NB4 (cell line): ENCODE measurements at regions not wholly inside any gene's neighbourhood (a gene's known extent, or its start where the extent isn't known, plus 50 kb on each side); places are given as distances from the start of the nearest gene placed in this dataset.

ENCODE experiments used
- CTCF ChIP-seq: IDR thresholded peaks from one replicate; pipeline ENCODE4 v1.5.1; 2012; ENCODE audit warnings: low read depth, low read length
- MAX ChIP-seq: IDR thresholded peaks from 2 replicates; pipeline ENCODE4 v1.6.1; 2011; ENCODE audit warnings: low read depth, low read length
- MYC ChIP-seq: IDR thresholded peaks from 2 replicates; pipeline ENCODE4 v1.6.1; 2011; ENCODE audit warnings: low read depth, low read length
- POLR2A ChIP-seq: IDR thresholded peaks from 2 replicates; pipeline ENCODE4 v1.6.1; 2011; ENCODE audit warnings: mild to moderate bottlenecking; ENCODE audit not compliant: insufficient read length; ENCODE audit errors: extremely low read depth

GRCh38 chr6:98539741-98540140, 294.6 kb upstream of the POU3F2 start:
- TF ChIP-seq CTCF (no peak), POLR2A (no peak), MAX (no peak), MYC (no peak)
